ENCODE measurements at regions not wholly inside any gene's neighbourhood (a gene's known extent, or its start where the extent isn't known, plus 50 kb on each side); places are given as distances from the start of the nearest gene placed in this dataset.

- TF ChIP-seq CTCF (IDR thresholded peaks at IDR 0.05; ENCODE audit: low read depth, low read length, missing control alignments): no peak
- H3K4me3 ChIP-seq (replicated peaks; ENCODE audit: low read depth, low read length): no peak overlapping the region
- no peak for DNase-seq (ENCODE audit: extremely low read depth, low read depth)
These were observed 67.4 kb upstream of the B3GAT1 start for GRCh38 chr11:134479206-134480135.

GRCh38 chr11:134478611-134479010, 66.6 kb upstream of the B3GAT1 start:
- DNase-seq (ENCODE audit: extremely low read depth, low read depth): no peak
- TF ChIP-seq CTCF (IDR thresholded peaks at IDR 0.05; ENCODE audit: low read depth, low read length, missing control alignments): no peak
- H3K4me3 ChIP-seq (replicated peaks; ENCODE audit: low read depth, low read length): no peak overlapping the region

- no peak overlapping the region for H3K4me3 ChIP-seq (replicated peaks; ENCODE audit: low read depth, low read length)
- DNase-seq (ENCODE audit: extremely low read depth, low read depth): no peak
- TF ChIP-seq CTCF (IDR thresholded peaks at IDR 0.05; ENCODE audit: low read depth, low read length, missing control alignments): no peak
These were observed 66.1 kb upstream of the B3GAT1 start for GRCh38 chr11:134478176-134478575.

- TF ChIP-seq CTCF (IDR thresholded peaks at IDR 0.05; ENCODE audit: low read depth, low read length, missing control alignments): no peak
- DNase-seq (ENCODE audit: extremely low read depth, low read depth): no peak
- no peak overlapping the region for H3K4me3 ChIP-seq (replicated peaks; ENCODE audit: low read depth, low read length)
These were observed 65.4 kb upstream of the B3GAT1 start for GRCh38 chr11:134477486-134477885.

GRCh38 chr11:134476435-134477021, 64.5 kb upstream of the B3GAT1 start:
- no peak overlapping the region for H3K4me3 ChIP-seq (replicated peaks; ENCODE audit: low read depth, low read length)
- no peak for DNase-seq (ENCODE audit: extremely low read depth, low read depth)
- TF ChIP-seq CTCF (IDR thresholded peaks at IDR 0.05; ENCODE audit: low read depth, low read length, missing control alignments): no peak

- TF ChIP-seq CTCF (IDR thresholded peaks at IDR 0.05; ENCODE audit: low read depth, low read length, missing control alignments): no peak
- no peak for DNase-seq (ENCODE audit: extremely low read depth, low read depth)
- H3K4me3 ChIP-seq (replicated peaks; ENCODE audit: low read depth, low read length): no peak overlapping the region
These were observed 63.9 kb upstream of the B3GAT1 start for GRCh38 chr11:134475951-134476350.

All from HFF-Myc (cell line).